ENCODE measurements at regions not wholly inside any gene's neighbourhood (a gene's known extent, or its start where the extent isn't known, plus 50 kb on each side); places are given as distances from the start of the nearest gene placed in this dataset.

DNA sequence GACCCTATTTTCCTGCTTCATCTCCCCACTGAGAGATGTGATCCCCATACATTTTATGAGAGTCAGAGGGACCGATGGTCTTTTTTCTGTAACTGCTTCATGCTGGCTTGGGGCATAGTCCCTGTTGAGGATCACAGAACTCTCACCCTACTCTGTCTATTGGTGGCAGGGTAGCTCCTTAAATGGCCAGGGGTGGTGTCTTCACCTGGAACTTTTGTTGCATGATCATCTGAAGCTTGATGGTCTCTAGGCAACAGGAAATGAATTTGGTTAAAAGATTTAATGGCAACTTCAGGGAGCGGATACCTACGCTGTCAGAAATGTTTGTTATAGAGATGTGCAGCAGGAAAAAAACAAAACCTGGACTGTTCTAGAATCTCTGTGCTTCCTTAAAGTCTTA is 87.0 kb upstream of the GLIS3 start:
- DNase-seq, result no peak
- intact Hi-C loops (cut with DNase I), result loop anchor here (10.0 kb wide), 1 partner anchor 358 kb away; the partner anchor contains the start of gene AK3

DNA sequence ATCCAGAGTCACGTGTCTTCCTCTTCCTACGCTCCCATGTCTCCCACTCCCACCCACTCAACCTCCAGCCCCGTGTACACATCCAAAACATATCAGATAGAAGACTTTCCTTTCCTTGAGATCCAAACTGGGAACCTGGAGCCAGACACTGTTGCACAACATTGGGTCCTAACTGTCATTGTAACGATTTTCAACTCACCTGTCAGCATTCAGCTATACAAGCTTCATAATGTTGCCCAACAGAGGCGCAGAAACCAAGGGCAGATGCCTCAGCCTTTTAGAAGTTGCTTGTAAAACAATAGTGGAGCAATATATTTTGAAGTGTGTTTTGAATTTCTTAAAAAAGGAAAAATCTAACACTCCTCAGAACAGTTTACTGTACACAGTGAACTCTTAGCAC is 84.9 kb upstream of the GLIS3 start:
- intact Hi-C loops (cut with DNase I), result loop anchor here (5.0 to 10.0 kb wide), 2 partner anchors 258 to 360 kb away; partner anchors contain the start of gene AK3
- no peak for DNase-seq

DNA sequence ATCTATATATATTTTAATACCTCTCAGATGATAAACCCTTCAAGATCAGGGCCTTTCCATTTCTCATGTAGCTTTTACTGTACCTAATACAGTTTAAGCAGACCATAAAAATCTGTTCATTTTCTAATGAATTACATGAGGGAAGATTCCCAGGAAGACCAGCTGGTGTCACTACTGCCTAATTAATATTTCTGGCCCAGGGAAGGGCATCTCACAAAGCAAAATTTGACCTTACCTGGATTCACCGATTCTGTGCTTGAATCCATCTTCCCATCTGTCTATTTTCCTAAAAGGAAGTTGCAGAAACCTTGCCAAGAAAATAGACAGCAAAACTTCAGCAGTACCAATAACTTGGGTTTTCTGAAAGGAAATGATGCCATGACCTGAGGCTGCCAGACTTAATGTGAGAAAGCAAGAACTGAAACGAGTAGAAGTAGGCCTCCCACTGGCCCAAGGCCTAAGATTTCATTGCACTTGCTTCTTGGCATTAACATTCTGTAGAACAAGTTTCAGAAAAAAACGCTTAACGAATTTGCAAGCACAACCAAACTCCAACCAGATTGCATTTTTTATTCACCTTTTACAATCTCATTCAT is 83.0 kb upstream of the GLIS3 start:
- no peak for DNase-seq
- intact Hi-C loops (cut with DNase I), result loop anchor here (5.0 to 10.0 kb wide), 2 partner anchors 259 to 362 kb away; partner anchors contain the start of gene AK3

DNA sequence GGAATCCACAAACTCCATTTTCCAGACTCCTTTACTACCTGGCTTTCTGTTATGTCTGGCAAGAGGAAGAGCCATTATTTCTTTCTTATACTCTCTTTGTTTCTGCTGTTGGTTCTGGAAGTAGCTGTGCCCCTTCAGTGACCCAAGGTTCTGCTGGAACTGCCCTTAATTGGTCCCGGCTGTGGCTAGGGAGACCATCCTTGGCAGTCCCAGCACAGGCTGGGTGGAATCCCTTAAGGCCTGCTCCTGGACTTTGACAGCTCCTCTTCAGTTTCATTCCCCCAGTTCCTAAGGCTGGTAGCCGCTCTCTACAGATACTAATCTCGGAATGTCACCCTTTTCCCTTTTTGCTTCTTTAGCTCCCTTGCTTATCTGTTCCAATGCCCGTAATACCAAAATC is 81.9 kb upstream of the GLIS3 start:
- no peak for DNase-seq
- intact Hi-C loops (cut with DNase I), result loop anchor here (5.0 to 10.0 kb wide), 2 partner anchors 261 to 363 kb away; partner anchors contain the start of gene AK3

DNA sequence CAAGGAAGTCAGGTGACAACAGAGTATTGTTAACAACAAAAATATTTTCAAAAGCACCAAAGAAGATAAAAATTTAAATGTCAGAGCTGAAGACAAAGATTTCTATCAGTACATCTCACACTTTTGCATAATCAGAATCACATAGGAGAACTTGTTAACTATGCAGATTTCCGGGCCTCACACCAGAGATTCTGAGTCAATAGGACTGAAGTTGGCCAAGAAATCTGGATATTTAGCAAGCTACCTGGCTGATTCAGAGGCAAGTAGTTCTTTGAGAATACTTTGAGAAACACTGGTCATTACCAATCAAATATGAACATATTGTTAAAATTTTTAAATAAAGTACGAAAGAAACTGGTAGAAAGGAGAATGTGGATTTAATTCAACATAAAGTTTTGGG is 80.5 kb upstream of the GLIS3 start:
- intact Hi-C loops (cut with DNase I), result loop anchor here (5.0 to 10.0 kb wide), 2 partner anchors 262 to 364 kb away; partner anchors contain the start of gene AK3

DNA sequence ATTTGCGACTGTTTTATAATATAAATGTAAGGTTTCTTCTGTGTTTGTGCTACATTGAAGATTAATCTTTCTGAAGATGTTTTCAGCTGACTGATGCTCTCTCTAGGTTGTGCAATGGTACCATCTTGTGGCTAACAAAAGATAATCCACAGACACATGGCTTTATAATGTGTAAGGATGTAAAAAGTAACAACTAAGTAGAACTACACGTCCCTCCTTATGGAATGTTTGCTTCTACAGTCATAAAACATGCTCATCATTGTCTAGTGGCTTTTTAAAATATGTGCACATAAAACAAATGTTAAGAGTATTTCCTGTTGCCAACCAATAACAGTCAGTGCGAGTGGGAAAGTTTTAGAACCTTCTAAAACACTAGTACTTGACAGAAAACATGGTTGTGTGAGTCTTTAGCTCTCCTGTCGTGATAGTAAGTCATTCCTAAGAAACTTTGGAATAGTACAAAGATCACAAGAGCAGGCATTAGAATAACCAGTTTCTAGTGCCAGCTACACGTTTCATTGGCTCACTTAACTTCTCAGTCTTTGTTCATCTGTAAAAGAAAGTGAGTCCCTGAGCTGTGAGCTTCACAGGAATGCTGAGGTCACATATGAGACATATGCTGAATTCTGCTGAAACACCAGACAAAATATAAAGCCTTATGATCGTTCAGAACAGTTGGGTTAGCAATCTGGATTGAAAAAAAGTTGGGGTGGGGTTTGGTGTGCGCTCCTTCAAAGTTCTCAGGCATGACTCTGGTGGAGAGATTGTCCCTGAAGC is 75.7 kb upstream of the GLIS3 start:
- DNase-seq, result no peak
- intact Hi-C loops (cut with DNase I), result loop anchor here (5.0 kb wide), 1 partner anchor 1518 kb away; no protein-coding TSS in a partner anchor

More for the DNA sequence above, 80.5 kb upstream of the GLIS3 start:
- no peak for DNase-seq

DNA sequence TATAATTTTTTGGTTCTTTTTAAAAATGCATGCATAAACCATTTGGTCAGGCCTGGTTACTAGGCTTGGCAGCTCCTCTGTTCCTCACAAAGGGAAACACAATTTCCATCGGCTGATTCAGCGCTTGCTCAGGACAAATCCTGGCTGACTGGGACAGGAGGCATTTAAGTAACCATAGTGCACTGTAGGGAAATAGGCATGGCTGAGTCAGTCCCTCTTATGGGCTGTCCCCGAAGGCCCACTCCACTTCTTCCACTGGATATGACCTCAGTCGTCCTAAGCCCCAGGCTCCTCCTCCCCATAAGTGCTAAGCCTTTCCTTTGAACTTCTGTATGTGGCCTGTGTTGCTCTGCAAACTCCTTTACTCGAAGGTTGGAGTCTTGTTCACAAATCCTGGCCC is 71.2 kb upstream of the GLIS3 start:
- no peak for DNase-seq
- intact Hi-C loops (cut with DNase I), result no loop called here

DNA sequence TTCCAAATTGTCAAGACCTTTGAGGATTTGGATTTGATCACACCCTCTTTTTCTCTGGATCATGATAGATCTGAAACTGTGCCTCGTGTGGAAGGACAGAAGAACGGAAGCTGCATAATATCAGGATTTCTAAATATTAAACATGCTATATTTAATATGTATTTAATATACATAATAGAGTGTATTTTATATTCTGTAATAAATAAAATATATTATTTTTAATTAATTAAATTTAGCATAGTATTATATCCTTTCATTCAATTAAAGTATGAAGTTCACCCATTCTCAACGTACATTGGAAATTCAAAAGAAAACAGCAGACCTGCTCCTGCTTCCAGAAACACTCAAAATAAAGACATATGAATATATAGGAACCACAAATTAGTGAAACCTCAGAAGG is 70.6 kb upstream of the GLIS3 start:
- intact Hi-C loops (cut with DNase I), result no loop called here
- no peak for DNase-seq

DNA sequence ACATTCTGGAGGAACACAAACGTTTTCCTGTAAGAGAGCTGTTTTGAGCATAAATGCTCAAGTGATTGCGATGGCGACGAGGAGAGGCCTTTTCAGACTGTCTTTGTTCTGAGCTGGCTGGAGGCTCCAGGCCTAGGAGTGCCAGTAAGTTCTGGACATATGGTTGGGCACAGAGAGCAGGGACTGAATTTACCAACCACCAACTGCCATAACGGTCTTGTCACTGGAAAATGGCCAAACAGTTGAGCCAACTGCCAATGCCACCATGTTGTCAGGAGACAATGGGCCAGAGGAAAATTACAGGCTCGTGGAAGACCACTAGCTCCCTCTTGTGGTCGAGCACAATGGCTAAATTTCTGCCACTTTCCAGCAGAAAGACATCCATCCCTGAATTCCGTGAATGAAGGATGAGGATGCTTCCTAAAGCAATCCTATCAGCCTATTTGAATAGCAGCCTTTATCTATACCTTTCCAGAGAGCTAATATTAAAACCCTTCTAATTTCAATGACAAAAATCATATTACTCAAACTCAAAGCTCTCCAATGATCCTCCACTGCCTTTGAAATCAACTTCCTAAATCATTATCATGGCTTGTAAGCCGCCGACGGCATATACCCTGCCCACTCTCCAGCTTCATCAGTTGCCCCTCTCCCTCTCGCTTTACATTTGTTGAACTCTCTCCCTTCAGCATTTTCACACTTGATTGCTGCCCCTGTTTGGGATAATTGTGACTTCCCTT is 66.9 kb upstream of the GLIS3 start:
- intact Hi-C loops (cut with DNase I), result loop anchor here (1.0 kb wide), 1 partner anchor 51 kb away; no protein-coding TSS in a partner anchor
- peak; percentile 46 to 87 (median 60) for DNase-seq

DNA sequence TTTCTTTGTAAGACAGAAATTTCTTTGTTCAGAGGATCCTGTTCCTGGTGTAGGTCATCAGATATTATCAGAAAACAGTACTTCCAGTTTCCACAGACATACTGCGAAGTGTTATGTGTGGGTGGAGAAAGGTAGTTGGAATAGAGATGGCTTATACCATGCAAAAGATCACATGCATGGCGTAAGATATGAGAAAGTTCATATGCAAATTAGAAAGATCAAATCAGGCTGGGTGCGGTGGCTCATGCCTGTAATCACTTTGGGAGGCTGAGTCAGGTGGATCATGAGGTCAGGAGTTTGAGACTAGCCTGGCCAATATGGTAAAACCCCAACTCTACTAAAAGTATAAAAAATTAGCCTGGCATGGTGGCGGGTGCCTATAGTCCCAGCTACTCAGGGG is 65.2 kb upstream of the GLIS3 start:
- no peak for DNase-seq
- intact Hi-C loops (cut with DNase I), result no loop called here

DNA sequence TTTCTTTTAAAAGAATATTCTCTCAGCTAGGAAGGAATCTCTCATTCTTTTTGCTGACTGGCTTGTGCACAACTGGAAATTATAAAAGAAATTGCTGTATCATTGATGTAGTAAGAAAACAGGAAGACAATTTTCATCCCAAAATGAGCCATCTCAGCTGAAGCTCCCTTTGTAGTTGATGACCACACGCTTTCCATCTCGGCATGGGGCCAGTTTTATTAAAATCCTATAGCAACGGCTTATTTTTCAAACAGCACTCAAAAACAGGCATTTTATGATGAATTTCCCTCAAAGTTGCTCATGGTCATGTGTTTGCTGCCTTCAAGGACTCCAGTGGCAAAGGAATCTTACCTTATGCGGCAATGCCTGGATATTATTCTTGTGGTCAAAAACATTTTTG is 62.4 kb upstream of the GLIS3 start:
- intact Hi-C loops (cut with DNase I), result no loop called here
- DNase-seq, result no peak

DNA sequence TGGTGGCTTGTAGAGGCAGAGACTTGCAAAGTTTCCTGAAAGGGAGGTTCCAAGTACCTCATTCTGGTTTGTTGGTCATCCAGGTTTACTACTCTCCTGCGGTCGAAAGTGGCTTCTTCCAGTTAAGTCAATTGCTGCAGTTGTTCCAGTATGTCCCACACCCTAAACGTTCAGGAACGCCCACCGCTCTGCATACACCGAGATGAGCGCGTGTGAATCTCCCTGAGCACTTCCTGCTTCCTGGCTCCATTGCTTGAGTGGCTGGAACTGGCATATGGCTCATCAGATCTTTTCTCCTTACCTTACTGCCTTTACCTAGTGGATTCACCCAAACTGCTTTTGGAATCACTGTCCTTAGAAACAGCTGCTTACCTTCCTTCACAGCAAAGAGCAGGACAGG is 59.1 kb upstream of the GLIS3 start:
- intact Hi-C loops (cut with DNase I), result no loop called here
- DNase-seq, result no peak

DNA sequence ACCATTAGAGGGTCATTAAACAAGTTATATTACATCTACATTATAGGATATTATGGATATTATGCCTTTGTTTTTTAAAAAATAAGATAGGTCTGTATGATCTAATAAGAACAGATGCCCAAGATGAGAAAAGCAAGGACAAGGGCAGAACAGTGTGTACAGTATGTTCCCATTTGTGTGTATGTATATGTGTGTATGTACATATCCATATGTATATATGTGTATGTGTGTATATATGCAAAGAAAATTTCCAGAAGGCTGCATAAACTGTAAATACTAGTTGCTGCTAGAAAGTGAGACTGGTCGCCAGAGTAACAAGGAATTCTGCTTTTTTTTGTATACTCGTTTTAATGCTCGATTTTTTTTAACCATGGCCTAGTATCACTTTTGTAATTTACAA is 58.1 kb upstream of the GLIS3 start:
- intact Hi-C loops (cut with DNase I), result no loop called here
- no peak for DNase-seq

DNA sequence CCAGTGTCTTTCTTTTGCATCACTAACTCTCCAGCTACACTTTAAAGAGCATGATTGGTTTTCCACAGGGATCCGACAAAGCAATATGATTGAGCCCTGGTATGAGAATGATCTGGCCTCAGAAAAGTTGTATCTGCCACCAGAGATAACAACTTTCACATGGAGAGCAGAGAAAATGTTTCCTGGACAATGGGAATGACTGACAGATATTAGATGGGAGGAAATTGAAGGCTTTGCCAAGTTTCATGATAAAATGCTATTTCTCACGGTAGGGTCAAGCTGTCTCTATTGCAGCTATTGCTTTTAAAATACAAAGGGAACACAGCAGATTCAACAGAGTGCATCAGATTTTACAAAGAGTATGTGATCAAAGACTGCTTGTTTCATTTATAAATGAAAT is 56.4 kb upstream of the GLIS3 start:
- DNase-seq, result no peak
- intact Hi-C loops (cut with DNase I), result no loop called here

DNA sequence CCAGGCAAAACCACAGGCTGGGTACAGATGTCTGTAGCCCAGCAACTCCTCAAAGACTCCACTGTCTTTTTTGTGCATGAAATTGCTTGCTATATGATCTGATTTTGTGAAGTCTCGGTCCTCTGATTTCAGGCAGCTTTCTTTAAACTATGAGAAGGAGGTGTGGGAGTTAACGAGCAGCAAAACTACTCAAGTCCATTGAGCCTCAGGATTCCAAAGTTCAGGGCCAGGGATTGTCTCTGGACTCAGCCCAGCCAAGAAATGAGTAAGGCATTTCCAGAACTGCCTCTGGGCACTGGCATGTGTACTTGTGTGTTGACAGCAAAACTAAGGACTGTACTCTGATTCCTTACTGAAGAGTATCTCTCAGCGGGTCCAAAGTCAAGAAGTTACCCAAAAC is 53.4 kb upstream of the GLIS3 start:
- intact Hi-C loops (cut with DNase I), result no loop called here

DNA sequence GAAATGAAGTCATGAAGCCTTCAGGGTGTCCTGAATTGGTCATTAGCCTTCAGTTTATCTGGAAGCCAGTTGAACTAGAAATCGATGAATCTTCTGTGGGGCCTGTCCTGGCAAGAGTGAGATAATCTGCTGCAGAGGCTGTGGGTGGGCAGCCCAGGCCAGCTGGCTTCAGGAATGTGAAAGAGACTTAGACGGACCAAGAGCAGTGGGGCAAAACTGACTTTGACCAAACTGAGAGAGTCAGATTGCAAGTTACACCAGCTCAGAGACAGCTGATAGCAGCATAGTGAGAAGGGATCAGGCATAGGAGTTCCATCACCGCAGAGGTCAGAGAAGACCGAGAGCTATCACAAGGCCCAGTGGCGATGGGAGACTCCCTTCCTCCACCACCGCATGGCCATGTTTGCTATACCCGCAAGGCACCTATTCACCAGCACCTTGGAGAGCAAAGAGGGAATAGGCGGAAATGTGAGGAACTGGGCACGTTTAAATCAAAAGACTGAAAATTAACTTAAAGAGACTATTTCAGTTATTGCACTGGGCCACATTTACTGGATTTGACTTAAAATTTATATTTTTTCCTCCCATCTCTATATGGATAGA is 50.0 kb upstream of the GLIS3 start:
- DNase-seq, result no peak
- intact Hi-C loops (cut with DNase I), result no loop called here

More for the DNA sequence above, 53.4 kb upstream of the GLIS3 start:
- DNase-seq, result no peak

Data from posterior cingulate gyrus (tissue), 11 donors.